GM23338 (cell line): ENCODE measurements at regions not wholly inside any gene's neighbourhood (a gene's known extent, or its start where the extent isn't known, plus 50 kb on each side); places are given as distances from the start of the nearest gene placed in this dataset.

ENCODE experiments used
- ATAC-seq: fragments of 200-7000 bp; cut with Tn5 transposase; 3 replicates; pipeline ENCODE4 v1.9.1; 2020
- DNase-seq: peaks from one replicate; pipeline ENCODE4 v3.0.0-alpha.2; 2015; ENCODE audit warnings: low spot score
- H2AFZ ChIP-seq: fragments of 200-600 bp; sonication (generic); 2 replicates; pipeline ENCODE4 v1.8.0; 2016; ENCODE audit warnings: antibody characterized with exemption, mild to moderate bottlenecking, moderate library complexity
- H3F3A ChIP-seq: fragments of 200-600 bp; sonication (generic); replicated peaks from 2 replicates; pipeline ENCODE4 v1.8.0; 2017; ENCODE audit warnings: antibody characterized with exemption, mixed run types, low read depth
- H3K27ac ChIP-seq: fragments of 200-600 bp; sonication (generic); 2 replicates; pipeline ENCODE4 v1.6.1; 2016; ENCODE audit warnings: low read depth
- H3K27me3 ChIP-seq: fragments of 200-600 bp; sonication (generic); 2 replicates; pipeline ENCODE4 v1.8.0; 2016; ENCODE audit warnings: mild to moderate bottlenecking, mixed run types, moderate library complexity; ENCODE audit not compliant: insufficient read depth
- H3K36me3 ChIP-seq: fragments of 200-600 bp; sonication (generic); 2 replicates; pipeline ENCODE4 v1.8.0; 2016; ENCODE audit warnings: mild to moderate bottlenecking; ENCODE audit not compliant: insufficient read depth
- H3K4me1 ChIP-seq: fragments of 200-600 bp; sonication (generic); 2 replicates; pipeline ENCODE4 v1.8.0; 2016; ENCODE audit warnings: mild to moderate bottlenecking, moderate library complexity; ENCODE audit not compliant: insufficient read depth
- H3K4me2 ChIP-seq: fragments of 200-600 bp; sonication (generic); 2 replicates; pipeline ENCODE4 v1.7.1; 2017; ENCODE audit warnings: mixed run types
- H3K4me3 ChIP-seq: fragments of 200-600 bp; sonication (generic); 2 replicates; pipeline ENCODE4 v1.6.1; 2016; ENCODE audit warnings: mixed run types
- H3K79me2 ChIP-seq: fragments of 200-600 bp; sonication (generic); replicated peaks from 2 replicates; pipeline ENCODE4 v1.8.0; 2017; ENCODE audit warnings: mild to moderate bottlenecking; ENCODE audit not compliant: insufficient read depth
- H3K9me2 ChIP-seq: fragments of 200-600 bp; sonication (generic); 2 replicates; pipeline ENCODE4 v1.8.0; 2017; ENCODE audit not compliant: insufficient read depth
- H4K20me1 ChIP-seq: fragments of 200-600 bp; sonication (generic); replicated peaks from 2 replicates; pipeline ENCODE4 v1.8.0; 2017; ENCODE audit warnings: mild to moderate bottlenecking; ENCODE audit not compliant: insufficient read depth
- H3K27ac Mint-ChIP-seq: 2 replicates; pipeline ENCODE4 v1.8.0; 2020; ENCODE audit warnings: inconsistent platforms, mild to moderate bottlenecking, moderate library complexity, mixed read lengths
- H3K27me3 Mint-ChIP-seq: 3 replicates; pipeline ENCODE4 v1.8.0; 2022; ENCODE audit warnings: low read depth, mild to moderate bottlenecking, moderate library complexity, mixed read lengths, inconsistent platforms; ENCODE audit not compliant: insufficient read depth, poor library complexity
- H3K36me3 Mint-ChIP-seq: 3 replicates; pipeline ENCODE4 v1.8.0; 2021; ENCODE audit warnings: low read depth, mild to moderate bottlenecking, inconsistent platforms, moderate library complexity, mixed read lengths
- H3K4me1 Mint-ChIP-seq: 3 replicates; pipeline ENCODE4 v1.8.0; 2020; ENCODE audit warnings: mild to moderate bottlenecking, inconsistent platforms, mixed read lengths
- H3K4me3 Mint-ChIP-seq: 3 replicates; pipeline ENCODE4 v1.8.0; 2021; ENCODE audit warnings: moderate library complexity, mild to moderate bottlenecking, inconsistent platforms, mixed read lengths
- H3K9me3 Mint-ChIP-seq: 3 replicates; pipeline ENCODE4 v1.8.0; 2020; ENCODE audit warnings: moderate library complexity, mild to moderate bottlenecking, inconsistent platforms, mixed read lengths
- CREB1 ChIP-seq: fragments of 250-450 bp; sonication (Bioruptor Pico); IDR thresholded peaks from 2 replicates; pipeline ENCODE4 v1.5.0; 2020; ENCODE audit warnings: low read depth, mild to moderate bottlenecking, moderate library complexity
- CTCF ChIP-seq, 2 experiments: fragments of 200-600 bp in 1 of 2; sonication (generic) in 1 of 2; conservative IDR thresholded peaks; 2 replicates each; pipeline versions ENCODE4 v1.5.1 to v1.6.1; 2016 to 2017; ENCODE audit warnings: antibody characterized with exemption in 2 of 2, low read depth in 2 of 2, mild to moderate bottlenecking in 2 of 2, moderate library complexity in 1 of 2
- EZH2 ChIP-seq: fragments of 200-600 bp; sonication (generic); IDR thresholded peaks from one replicate; pipeline ENCODE4 v1.8.0; 2017; ENCODE audit warnings: antibody characterized with exemption, mild to moderate bottlenecking, low read depth; ENCODE audit not compliant: unreplicated experiment
- EZH2phosphoT487 ChIP-seq: fragments of 200-600 bp; sonication (generic); IDR thresholded peaks from one replicate; pipeline ENCODE4 v1.8.1; 2018; ENCODE audit warnings: antibody characterized with exemption; ENCODE audit not compliant: unreplicated experiment
- NANOG ChIP-seq: IDR thresholded peaks from 2 replicates; pipeline ENCODE4 v1.6.1; 2016; ENCODE audit warnings: antibody characterized with exemption, borderline replicate concordance
- STAT1 ChIP-seq: IDR thresholded peaks from one replicate; pipeline ENCODE4 v1.6.1; 2016; ENCODE audit warnings: antibody characterized with exemption; ENCODE audit not compliant: unreplicated experiment
- ZNF114 ChIP-seq: fragments of 250-450 bp; sonication (Bioruptor Pico); IDR thresholded peaks from 2 replicates; pipeline ENCODE4 v1.5.0; 2020; ENCODE audit warnings: mild to moderate bottlenecking, moderate library complexity
- ZNF331 ChIP-seq: fragments of 250-450 bp; sonication (Bioruptor Pico); IDR thresholded peaks from 2 replicates; pipeline ENCODE4 v1.5.0; 2020; ENCODE audit warnings: low read depth, mild to moderate bottlenecking, moderate library complexity
- ZNF462 ChIP-seq: fragments of 250-450 bp; sonication (Bioruptor Pico); IDR thresholded peaks from 2 replicates; pipeline ENCODE4 v1.5.0; 2020; ENCODE audit warnings: mild to moderate bottlenecking, moderate library complexity

- TF ChIP-seq CTCF (conservative IDR thresholded peaks at IDR 0.05; ENCODE audit: low read depth in 2 of 2) (peak; percentile 76 to 82), ZNF331 (no peak)
Observed at GRCh38 chr3:22960105-22960984, 242.8 kb upstream of the UBE2E2 start (continued).

- Histone ChIP-seq H3F3A (no peaks in the 10 kb centered on the region), H3K27me3 (no peaks in the 10 kb centered on the region), H3K4me1 (0 out of 2 replicates have a peak, but pooled peaks cover 4% of the 10 kb centered on the region), H4K20me1 (no peaks in the 10 kb centered on the region), H3K79me2 (no peaks in the 10 kb centered on the region), H3K4me3 (no peak overlapping the region), H3K9me2 (no peaks in the 10 kb centered on the region), H3K4me2 (no peak overlapping the region), H2AFZ (peak overlapping the region; percentile 70; the same call in 1 of the 2 replicates), H3K36me3 (no peaks in the 10 kb centered on the region), H3K27ac (no peak overlapping the region)
- Mint-ChIP-seq H3K4me1 (peaks cover 12% of the 10 kb centered on the region; the same call in 2 of the 3 replicates), H3K36me3 (no peaks in the 10 kb centered on the region), H3K27me3 (peaks cover 3% of the 10 kb centered on the region), H3K27ac (no peak overlapping the region), H3K4me3 (no peak overlapping the region), H3K9me3 (no peaks in the 10 kb centered on the region)
- ATAC-seq (no peak), DNase-seq (no peak)
- no peak for TF ChIP-seq ZNF114
- TF ChIP-seq CTCF (conservative IDR thresholded peaks at IDR 0.05; ENCODE audit: low read depth in 2 of 2), result no peak
- no peak for TF ChIP-seq NANOG
- TF ChIP-seq ZNF462, result no peak
- no peak for TF ChIP-seq CREB1 (CRISPR knock-in tag)
- TF ChIP-seq STAT1, result no peak
- TF ChIP-seq ZNF331, result no peak
- TF ChIP-seq EZH2phosphoT487, result no peak
- TF ChIP-seq EZH2, result no peak
Observed at GRCh38 chr3:22962244-22962643, 240.9 kb upstream of the UBE2E2 start.
